ENCODE measurements at regions not wholly inside any gene's neighbourhood (a gene's known extent, or its start where the extent isn't known, plus 50 kb on each side); places are given as distances from the start of the nearest gene placed in this dataset.
"Not testable (repeated sequence)": the region's sequence is repeated elsewhere in the genome, so short reads cannot be mapped to it uniquely, and the experiment has no call there.

GRCh38 chr6:135623979-135624378 lies 126.4 kb upstream of the AHI1 start:
- no peaks in the 10 kb centered on the region for H3K9me3 ChIP-seq (ENCODE audit: insufficient read depth, low read length)
- no peaks in the 10 kb centered on the region for H3K79me2 ChIP-seq (ENCODE audit: low read length)
- H3K4me2 ChIP-seq (ENCODE audit: low read length) = no peak overlapping the region
- H2AFZ ChIP-seq (ENCODE audit: low read depth, low read length) = no peak overlapping the region
- H3K27me3 ChIP-seq (ENCODE audit: low read depth, low read length) = no peaks in the 10 kb centered on the region
- no peak for TF ChIP-seq CTCF (IDR thresholded peaks at IDR 0.05; ENCODE audit: low read depth, low read length)
- no peak overlapping the region for H3K27ac ChIP-seq (ENCODE audit: low read length)
- no peaks in the 10 kb centered on the region for H3K36me3 ChIP-seq (replicated peaks; ENCODE audit: low read depth, low read length)
- H3K4me3 ChIP-seq (ENCODE audit: low read length) = no peak overlapping the region
- peaks cover 18% of the 10 kb centered on the region for H3K4me1 ChIP-seq (ENCODE audit: low read length)
- no peak overlapping the region for H3K9ac ChIP-seq (ENCODE audit: low read length)
- H4K20me1 ChIP-seq (ENCODE audit: insufficient read depth, low read length) = no peaks in the 10 kb centered on the region

GRCh38 chr6:135624402-135625295 lies 127.1 kb upstream of the AHI1 start:
- H3K27me3 ChIP-seq (ENCODE audit: low read depth, low read length) = no peaks in the 10 kb centered on the region
- H3K4me2 ChIP-seq (ENCODE audit: low read length) = no peak overlapping the region
- TF ChIP-seq EZH2phosphoT487 (IDR thresholded peaks at IDR 0.05; ENCODE audit: low read depth) (no peak), CTCF (IDR thresholded peaks at IDR 0.05; ENCODE audit: low read depth, low read length) (no peak)
- no peak overlapping the region for H3K4me3 ChIP-seq (ENCODE audit: low read length)
- H3K79me2 ChIP-seq (ENCODE audit: low read length) = no peaks in the 10 kb centered on the region
- no peaks in the 10 kb centered on the region for H3K9me3 ChIP-seq (ENCODE audit: insufficient read depth, low read length)
- no peak overlapping the region for H3K9ac ChIP-seq (ENCODE audit: low read length)
- no peak overlapping the region for H2AFZ ChIP-seq (ENCODE audit: low read depth, low read length)
- H3K27ac ChIP-seq (ENCODE audit: low read length) = no peak overlapping the region
- peaks cover 18% of the 10 kb centered on the region for H3K4me1 ChIP-seq (ENCODE audit: low read length)
- H4K20me1 ChIP-seq (ENCODE audit: insufficient read depth, low read length) = no peaks in the 10 kb centered on the region
- no peaks in the 10 kb centered on the region for H3K36me3 ChIP-seq (replicated peaks; ENCODE audit: low read depth, low read length)

- H3K9ac ChIP-seq (ENCODE audit: low read length); H3K9me3 ChIP-seq (ENCODE audit: insufficient read depth, low read length); H3K4me3 ChIP-seq (ENCODE audit: low read length); H3K27ac ChIP-seq (ENCODE audit: low read length); H4K20me1 ChIP-seq (ENCODE audit: insufficient read depth, low read length); H3K79me2 ChIP-seq (ENCODE audit: low read length); H3K4me2 ChIP-seq (ENCODE audit: low read length); H3K27me3 ChIP-seq (ENCODE audit: low read depth, low read length); H3K36me3 ChIP-seq (replicated peaks; ENCODE audit: low read depth, low read length); H2AFZ ChIP-seq (ENCODE audit: low read depth, low read length): not testable (repeated sequence)
- peaks cover 18% of the 10 kb centered on the region for H3K4me1 ChIP-seq (ENCODE audit: low read length)
Observed at GRCh38 chr6:135626001-135626400, 128.5 kb upstream of the AHI1 start.

GRCh38 chr6:135627092-135627715 lies 129.7 kb upstream of the AHI1 start:
- Histone ChIP-seq H3K27ac (ENCODE audit: low read length) (peak overlapping the region; percentile 46), H2AFZ (ENCODE audit: low read depth, low read length) (no peak overlapping the region), H3K9me3 (ENCODE audit: insufficient read depth, low read length) (no peaks in the 10 kb centered on the region), H3K79me2 (ENCODE audit: low read length) (no peaks in the 10 kb centered on the region), H3K4me2 (ENCODE audit: low read length) (peak overlapping the region; percentile 74), H3K27me3 (ENCODE audit: low read depth, low read length) (no peaks in the 10 kb centered on the region), H3K9ac (ENCODE audit: low read length) (peak overlapping the region; percentile 16; the same call in 1 of the 2 replicates), H3K36me3 (replicated peaks; ENCODE audit: low read depth, low read length) (no peaks in the 10 kb centered on the region), H3K4me1 (ENCODE audit: low read length) (peaks cover 18% of the 10 kb centered on the region), H4K20me1 (ENCODE audit: insufficient read depth, low read length) (no peaks in the 10 kb centered on the region), H3K4me3 (ENCODE audit: low read length) (peak overlapping the region; percentile 20; the same call in 1 of the 2 replicates)
- no peak for TF ChIP-seq CTCF (IDR thresholded peaks at IDR 0.05; ENCODE audit: low read depth, low read length)
- TF ChIP-seq EZH2phosphoT487 (IDR thresholded peaks at IDR 0.05; ENCODE audit: low read depth) = no peak
